CD4-positive, alpha-beta T cell treated with Interleukin-6 at 100 ng/mL for 8 hours (primary cell): ENCODE measurements at regions not wholly inside any gene's neighbourhood (a gene's known extent, or its start where the extent isn't known, plus 50 kb on each side); places are given as distances from the start of the nearest gene placed in this dataset.
"Not testable (repeated sequence)": the region's sequence is repeated elsewhere in the genome, so short reads cannot be mapped to it uniquely, and the experiment has no call there.

Source experiments
- DNase-seq: peaks from one replicate; pipeline ENCODE4 v3.0.0-alpha.2; 2020; ENCODE audit warnings: mixed read lengths, low spot score

DNA sequence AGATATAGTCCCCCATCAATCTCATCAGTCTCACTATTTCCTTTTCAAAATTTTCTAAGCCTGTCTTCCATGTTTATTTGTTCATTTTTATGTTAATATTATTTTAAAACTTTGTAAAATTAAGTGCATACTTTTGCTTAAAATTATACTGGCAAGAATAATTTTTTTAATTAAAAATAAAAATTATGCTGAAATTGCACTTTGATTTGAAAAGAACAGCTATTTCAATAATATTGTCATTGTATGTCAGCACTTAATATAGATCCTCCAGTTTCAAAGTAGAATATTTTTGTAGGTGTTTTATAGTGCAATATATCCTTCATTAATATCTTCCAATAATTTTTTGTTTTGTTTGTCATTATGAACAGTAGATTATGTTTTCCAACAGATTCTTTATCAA is 99.0 kb upstream of the MAGI2 start:
- DNase-seq, result no peak

GRCh38 chr7:79548727-79549126 is 95.3 kb upstream of the MAGI2 start:
- DNase-seq, result no peak

DNA sequence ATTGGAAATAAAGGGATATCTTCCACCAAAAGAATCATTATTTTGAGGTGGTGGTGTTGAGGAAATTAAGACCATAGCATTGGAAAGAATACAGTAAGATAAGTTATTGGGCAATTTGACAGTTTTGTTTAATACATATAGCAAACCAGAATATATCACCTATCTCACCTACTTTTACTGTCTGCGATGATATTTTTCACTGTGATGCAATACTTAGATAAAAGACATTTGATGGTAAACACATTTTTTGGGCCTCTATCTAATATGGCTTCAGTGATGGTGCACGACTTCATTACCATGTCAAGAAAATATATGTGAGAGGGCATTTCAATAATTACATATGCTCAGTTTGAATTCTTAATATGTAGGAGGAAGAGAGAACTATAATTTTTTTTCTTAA is 93.7 kb upstream of the MAGI2 start:
- no peak for DNase-seq

- DNase-seq, result no peak
These were observed 87.1 kb upstream of the MAGI2 start for GRCh38 chr7:79540592-79540991.

GRCh38 chr7:79534128-79534527 is 80.7 kb upstream of the MAGI2 start:
- DNase-seq, result no peak

GRCh38 chr7:79531905-79532664 is 78.6 kb upstream of the MAGI2 start:
- no peak for DNase-seq

DNA sequence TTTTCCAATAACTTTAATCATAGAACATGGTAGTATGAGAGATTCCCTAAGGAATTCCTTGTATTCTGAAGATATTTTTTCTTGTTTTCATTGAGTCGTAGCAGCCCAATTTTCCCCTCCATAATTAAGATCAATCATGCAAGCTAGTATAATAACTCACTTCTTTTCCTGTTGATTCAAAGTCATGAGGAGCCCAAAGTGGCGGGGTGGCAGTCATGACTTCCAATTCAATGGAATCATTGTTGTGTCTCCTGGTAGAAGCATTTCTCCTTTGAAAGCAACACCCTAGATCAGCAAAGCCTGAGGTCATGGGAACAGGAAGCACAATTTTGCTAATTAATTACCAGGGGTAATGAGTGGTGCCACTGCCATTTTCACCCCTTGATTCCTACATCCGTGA is 77.6 kb upstream of the MAGI2 start:
- no peak for DNase-seq

DNA sequence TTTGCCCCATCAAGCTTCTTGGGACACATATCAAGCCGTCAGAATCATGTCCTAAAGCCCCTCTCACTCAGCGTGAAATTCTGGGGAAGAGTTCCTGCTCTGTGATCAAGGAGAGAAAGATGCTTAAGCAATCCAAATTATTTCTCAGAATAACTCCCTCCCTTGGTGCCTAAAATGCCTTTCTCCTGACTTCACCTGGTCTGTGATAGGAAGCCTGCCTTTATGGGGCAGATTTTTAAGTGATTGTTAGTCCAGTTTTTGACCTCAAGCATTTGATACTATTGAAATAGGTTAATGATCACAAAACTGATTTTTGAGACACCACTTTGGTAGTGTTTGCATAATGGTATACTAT is 76.4 kb upstream of the MAGI2 start:
- DNase-seq, result no peak

DNA sequence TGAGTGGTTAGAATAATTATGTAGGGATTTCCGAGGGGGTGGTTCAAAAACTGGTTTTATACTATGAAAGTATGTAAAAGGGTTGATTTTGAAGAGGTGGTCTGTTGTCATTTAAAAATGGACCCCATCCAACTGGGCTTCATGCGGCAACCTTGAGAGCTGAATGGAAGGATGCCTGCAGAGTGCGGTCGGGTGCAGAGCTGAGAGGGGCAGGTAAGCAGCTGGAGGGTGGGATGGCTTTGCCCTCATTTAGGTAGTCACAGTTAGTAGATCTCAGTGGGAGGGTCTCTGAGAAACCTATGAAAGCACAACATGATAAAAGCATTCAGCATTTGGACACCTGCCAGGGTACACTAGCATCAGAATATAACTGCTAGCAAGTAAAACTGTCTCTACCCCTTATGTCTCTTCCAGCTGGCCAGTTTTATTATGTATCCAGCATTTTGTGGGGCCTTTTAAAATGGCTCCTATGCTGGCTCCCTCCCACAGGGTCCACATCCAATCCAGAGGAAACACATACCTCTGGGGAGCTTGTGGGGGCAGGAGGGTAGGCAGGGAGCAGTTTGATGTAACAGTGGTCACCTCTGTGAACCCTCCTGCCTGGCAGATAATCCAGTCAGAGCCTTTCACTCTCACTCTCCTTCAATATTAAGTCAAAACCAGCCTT is 75.9 kb upstream of the MAGI2 start:
- DNase-seq, result no peak

- DNase-seq, result no peak
These were observed 75.0 kb upstream of the MAGI2 start for GRCh38 chr7:79528421-79528820.

- DNase-seq, result no peak
These were observed 70.6 kb upstream of the MAGI2 start for GRCh38 chr7:79524048-79524447.

DNA sequence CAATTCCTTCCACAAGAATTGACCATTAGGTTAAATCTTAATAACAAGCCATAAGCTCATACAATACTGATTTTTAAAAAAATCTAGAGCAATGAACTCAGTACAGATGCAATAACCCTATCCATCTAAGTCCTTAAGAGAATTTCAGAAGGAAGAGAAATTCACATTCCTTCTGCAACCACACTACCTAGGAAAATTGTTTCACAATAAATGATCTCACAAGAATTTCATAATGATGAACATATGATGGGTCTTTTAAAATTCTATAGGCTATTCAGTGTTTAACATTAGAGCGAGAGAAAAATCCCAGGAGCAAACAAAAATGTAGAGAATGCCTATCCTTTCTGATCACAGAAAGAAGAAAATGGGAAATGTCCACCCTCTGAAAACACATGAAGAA is 70.0 kb upstream of the MAGI2 start:
- DNase-seq, result no peak

- DNase-seq, result no peak
These were observed 67.1 kb upstream of the MAGI2 start for GRCh38 chr7:79520543-79520942.

- no peak for DNase-seq
These were observed 61.9 kb upstream of the MAGI2 start for GRCh38 chr7:79515358-79515757.

GRCh38 chr7:79513261-79513660 is 59.8 kb upstream of the MAGI2 start:
- DNase-seq, result no peak

GRCh38 chr7:79512261-79512660 is 58.8 kb upstream of the MAGI2 start:
- no peak for DNase-seq

DNA sequence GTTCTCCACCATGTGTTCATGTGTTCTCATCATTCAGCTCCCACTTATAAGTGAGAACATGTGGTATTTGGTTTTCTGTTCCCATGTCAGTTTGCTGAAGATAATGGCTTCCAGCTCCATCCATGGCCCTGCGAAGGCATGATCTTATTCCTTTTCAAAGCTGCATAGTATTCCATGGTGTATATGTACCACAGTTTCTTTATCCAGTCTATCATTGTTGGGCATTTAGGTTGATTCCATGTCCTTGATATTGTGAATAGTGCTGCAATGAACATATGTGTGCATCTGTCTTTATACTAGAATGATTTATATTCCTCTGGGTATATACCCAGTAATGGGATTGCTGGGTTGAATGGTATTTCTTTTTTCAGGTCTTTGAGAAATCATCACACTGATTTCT is 57.6 kb upstream of the MAGI2 start:
- not testable (repeated sequence) for DNase-seq

GRCh38 chr7:79507131-79507530 is 53.7 kb upstream of the MAGI2 start:
- DNase-seq, result no peak

GRCh38 chr7:79506481-79506880 is 53.0 kb upstream of the MAGI2 start:
- DNase-seq, result no peak

DNA sequence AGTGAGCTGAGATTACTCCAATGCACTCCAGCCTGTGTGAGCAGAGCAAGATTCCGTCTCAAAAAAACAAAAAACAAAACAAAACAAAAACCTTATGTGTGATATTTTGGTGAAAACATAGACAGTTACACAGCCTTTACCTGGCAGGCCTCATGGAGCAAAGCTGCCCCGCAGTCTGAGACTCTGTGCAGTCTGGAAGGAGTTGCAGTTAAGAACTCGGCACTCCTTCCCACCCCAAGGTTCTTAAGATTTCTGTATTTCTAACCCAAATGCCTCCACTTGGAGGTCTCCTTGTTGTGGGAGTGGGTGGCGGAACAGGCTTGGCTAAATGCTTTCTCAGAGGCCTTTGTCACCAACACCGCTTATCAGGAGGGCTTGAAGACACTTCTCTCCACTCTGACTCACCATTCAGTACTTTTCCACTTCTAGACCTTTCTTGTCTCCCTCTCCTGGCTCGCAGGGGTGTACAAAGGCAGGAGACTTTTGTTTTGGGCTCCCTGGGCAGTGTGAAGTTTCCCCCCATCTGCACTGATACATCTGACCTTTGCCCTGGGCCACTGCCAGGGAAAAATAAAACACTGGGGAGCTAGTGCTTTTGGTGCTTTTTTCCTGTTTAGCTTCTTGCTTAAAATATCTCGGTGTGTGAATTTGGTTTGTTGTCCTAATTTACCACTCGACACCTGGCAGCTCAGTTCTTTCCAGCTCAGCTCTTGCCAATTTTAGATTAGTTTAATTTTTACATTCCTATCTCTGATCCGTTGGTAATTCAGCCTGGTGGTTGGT is 51.3 kb upstream of the MAGI2 start:
- no peak for DNase-seq
